ENCODE measurements at regions not wholly inside any gene's neighbourhood (a gene's known extent, or its start where the extent isn't known, plus 50 kb on each side); places are given as distances from the start of the nearest gene placed in this dataset.

DNA sequence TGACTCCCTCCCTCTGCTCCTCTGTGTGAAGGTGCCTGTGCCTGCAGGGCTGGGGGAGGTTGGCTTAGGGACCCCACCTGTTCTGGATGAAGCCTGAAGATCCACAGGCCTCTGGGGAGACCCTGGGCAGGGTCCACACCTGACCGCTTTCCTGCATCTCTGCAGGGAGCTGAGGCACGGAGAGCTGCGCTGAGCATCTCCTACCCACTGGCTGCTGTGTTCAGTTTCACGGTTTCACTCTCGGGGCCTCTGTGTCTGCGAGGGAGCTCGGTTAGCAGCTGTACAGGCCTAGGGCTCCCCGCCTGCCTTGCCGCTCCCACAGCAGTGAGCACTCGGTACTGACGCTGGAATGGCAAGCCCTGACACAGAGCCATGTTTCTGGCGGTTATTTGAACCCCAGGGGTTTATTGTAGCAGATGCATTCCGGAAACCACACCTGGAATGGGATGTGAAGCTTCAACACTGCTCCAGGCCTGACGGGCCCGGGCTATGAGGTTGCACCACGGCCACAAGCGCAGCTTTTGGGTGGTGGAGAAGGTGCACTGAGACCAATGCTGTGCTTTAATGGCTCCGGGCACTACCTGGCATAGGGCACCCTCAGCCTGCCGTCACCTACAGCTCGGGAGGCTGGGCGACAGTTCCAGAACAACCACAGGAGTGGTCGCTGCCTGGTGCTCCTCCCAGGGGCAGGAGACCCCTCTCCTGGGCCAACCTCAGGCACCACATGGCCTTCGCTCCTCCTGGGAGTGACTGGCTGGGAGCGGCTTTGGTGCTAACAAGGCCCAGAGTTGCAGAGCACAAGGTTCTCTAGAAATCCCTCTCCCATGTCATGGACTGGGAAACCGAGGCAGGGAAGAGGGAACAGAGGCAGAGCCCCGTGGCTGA lies 257.9 kb downstream of the NDUFA10 start:
- Histone ChIP-seq H3K79me2 (ENCODE audit: control insufficient read depth, insufficient read depth, low read length) (no peaks in the 10 kb centered on the region), H3K9me3 (replicated peaks; ENCODE audit: control insufficient read depth, insufficient read depth, low read depth, low read length) (no peaks in the 10 kb centered on the region), H4K20me1 (replicated peaks; ENCODE audit: control insufficient read depth, insufficient read depth, low read length) (no peaks in the 10 kb centered on the region; the same call in 1 of the 2 replicates), H3K9ac (ENCODE audit: insufficient read depth in 1 of 2, low read depth in 2 of 2, low read length in 2 of 2) (no peak overlapping the region), H3K4me3 (no peak overlapping the region), H3K4me1 (replicated peaks in 1 of 2; ENCODE audit: control insufficient read depth in 2 of 2, insufficient read depth in 2 of 2, low read length in 2 of 2) (no peaks in the 10 kb centered on the region), H3K27me3 (ENCODE audit: control insufficient read depth in 2 of 2, insufficient read depth in 2 of 2, low read length in 2 of 2) (peaks cover 0 to 41% of the 10 kb centered on the region in 2 experiments; a peak in 2 of 5 replicates), H2AFZ (ENCODE audit: low read depth, low read length) (no peak overlapping the region), H3K4me2 (ENCODE audit: insufficient read depth, low read length) (no peak overlapping the region), H3K36me3 (ENCODE audit: control insufficient read depth, insufficient read depth, low read length) (no peaks in the 10 kb centered on the region), H3K9me1 (ENCODE audit: control insufficient read depth, insufficient read depth, low read length) (no peaks in the 10 kb centered on the region), H3K27ac (ENCODE audit: extremely low read depth, low read depth, low read length) (no peak overlapping the region)
- intact Hi-C loops (cut with micrococcal nuclease), result no loop called here
- CTCF ChIA-PET (ENCODE audit: low intra/inter-chr PET ratio), result no interaction called here
- in situ Hi-C loops (cut with MboI), result no loop called here
- 0% methylated on average over 11 of the region's 26 CpGs for WGBS (ENCODE audit: insufficient coverage, low coverage, missing lambda C conversion rate)
- no peak for FAIRE-seq
- ATAC-seq, result no peak
- no peak for DNase-seq (ENCODE audit: extremely low read depth in 1 of 4, low spot score in 3 of 4)
- no TSS peak for BruUV-seq (replicated peaks)
- POLR2A ChIA-PET, result no interaction called here
- TF ChIP-seq IRF2 (CRISPR knock-in tag; IDR thresholded peaks at IDR 0.05) (no peak), ZNF197 (CRISPR knock-in tag; IDR thresholded peaks at IDR 0.05; ENCODE audit: low read depth) (no peak), SMARCB1 (IDR thresholded peaks at IDR 0.05; ENCODE audit: insufficient read length, low read depth) (no peak), ZNF589 (CRISPR knock-in tag; IDR thresholded peaks at IDR 0.05; ENCODE audit: low read depth) (no peak), ARID2 (IDR thresholded peaks at IDR 0.05) (no peak), ZNF584 (CRISPR knock-in tag; IDR thresholded peaks at IDR 0.05; ENCODE audit: low read depth) (no peak), ZNF184 (CRISPR knock-in tag; IDR thresholded peaks at IDR 0.05) (no peak), NR1H2 (CRISPR knock-in tag; IDR thresholded peaks at IDR 0.05) (no peak), ZNF830 (CRISPR knock-in tag; IDR thresholded peaks at IDR 0.05) (no peak), JUNB (CRISPR knock-in tag; conservative IDR thresholded peaks at IDR 0.05) (no peak)
- TF ChIP-seq, protein P1, sequence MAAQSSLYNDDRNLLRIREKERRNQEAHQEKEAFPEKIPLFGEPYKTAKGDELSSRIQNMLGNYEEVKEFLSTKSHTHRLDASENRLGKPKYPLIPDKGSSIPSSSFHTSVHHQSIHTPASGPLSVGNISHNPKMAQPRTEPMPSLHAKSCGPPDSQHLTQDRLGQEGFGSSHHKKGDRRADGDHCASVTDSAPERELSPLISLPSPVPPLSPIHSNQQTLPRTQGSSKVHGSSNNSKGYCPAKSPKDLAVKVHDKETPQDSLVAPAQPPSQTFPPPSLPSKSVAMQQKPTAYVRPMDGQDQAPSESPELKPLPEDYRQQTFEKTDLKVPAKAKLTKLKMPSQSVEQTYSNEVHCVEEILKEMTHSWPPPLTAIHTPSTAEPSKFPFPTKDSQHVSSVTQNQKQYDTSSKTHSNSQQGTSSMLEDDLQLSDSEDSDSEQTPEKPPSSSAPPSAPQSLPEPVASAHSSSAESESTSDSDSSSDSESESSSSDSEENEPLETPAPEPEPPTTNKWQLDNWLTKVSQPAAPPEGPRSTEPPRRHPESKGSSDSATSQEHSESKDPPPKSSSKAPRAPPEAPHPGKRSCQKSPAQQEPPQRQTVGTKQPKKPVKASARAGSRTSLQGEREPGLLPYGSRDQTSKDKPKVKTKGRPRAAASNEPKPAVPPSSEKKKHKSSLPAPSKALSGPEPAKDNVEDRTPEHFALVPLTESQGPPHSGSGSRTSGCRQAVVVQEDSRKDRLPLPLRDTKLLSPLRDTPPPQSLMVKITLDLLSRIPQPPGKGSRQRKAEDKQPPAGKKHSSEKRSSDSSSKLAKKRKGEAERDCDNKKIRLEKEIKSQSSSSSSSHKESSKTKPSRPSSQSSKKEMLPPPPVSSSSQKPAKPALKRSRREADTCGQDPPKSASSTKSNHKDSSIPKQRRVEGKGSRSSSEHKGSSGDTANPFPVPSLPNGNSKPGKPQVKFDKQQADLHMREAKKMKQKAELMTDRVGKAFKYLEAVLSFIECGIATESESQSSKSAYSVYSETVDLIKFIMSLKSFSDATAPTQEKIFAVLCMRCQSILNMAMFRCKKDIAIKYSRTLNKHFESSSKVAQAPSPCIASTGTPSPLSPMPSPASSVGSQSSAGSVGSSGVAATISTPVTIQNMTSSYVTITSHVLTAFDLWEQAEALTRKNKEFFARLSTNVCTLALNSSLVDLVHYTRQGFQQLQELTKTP (IDR thresholded peaks at IDR 0.05; ENCODE audit: low read depth in 1 of 2, partially characterized antibody in 2 of 2), result no peak
- TF ChIP-seq, protein P2, sequence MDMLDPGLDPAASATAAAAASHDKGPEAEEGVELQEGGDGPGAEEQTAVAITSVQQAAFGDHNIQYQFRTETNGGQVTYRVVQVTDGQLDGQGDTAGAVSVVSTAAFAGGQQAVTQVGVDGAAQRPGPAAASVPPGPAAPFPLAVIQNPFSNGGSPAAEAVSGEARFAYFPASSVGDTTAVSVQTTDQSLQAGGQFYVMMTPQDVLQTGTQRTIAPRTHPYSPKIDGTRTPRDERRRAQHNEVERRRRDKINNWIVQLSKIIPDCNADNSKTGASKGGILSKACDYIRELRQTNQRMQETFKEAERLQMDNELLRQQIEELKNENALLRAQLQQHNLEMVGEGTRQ (CRISPR knock-in tag; IDR thresholded peaks at IDR 0.05), result no peak
